Chondrocyte (in vitro differentiated cells): ENCODE measurements at regions not wholly inside any gene's neighbourhood (a gene's known extent, or its start where the extent isn't known, plus 50 kb on each side); places are given as distances from the start of the nearest gene placed in this dataset.

Source experiments
- DNase-seq: peaks from one replicate; pipeline ENCODE4 v3.0.0; 2021; ENCODE audit warnings: mixed read lengths, low spot score
- H3K27ac Mint-ChIP-seq: one replicate; pipeline ENCODE4 v1.8.0; 2021; ENCODE audit warnings: mild to moderate bottlenecking, moderate library complexity, mixed read lengths; ENCODE audit not compliant: unreplicated experiment
- H3K27me3 Mint-ChIP-seq: 2 replicates; pipeline ENCODE4 v1.8.0; 2021; ENCODE audit warnings: low read depth, mixed read lengths
- H3K36me3 Mint-ChIP-seq: 2 replicates; pipeline ENCODE4 v1.8.0; 2021; ENCODE audit warnings: low read depth, mixed read lengths
- H3K4me1 Mint-ChIP-seq: 2 replicates; pipeline ENCODE4 v1.8.0; 2021; ENCODE audit warnings: low read depth, mild to moderate bottlenecking, mixed read lengths
- H3K4me3 Mint-ChIP-seq: one replicate; pipeline ENCODE4 v1.8.0; 2021; ENCODE audit warnings: mild to moderate bottlenecking, moderate library complexity, mixed read lengths; ENCODE audit not compliant: unreplicated experiment
- H3K9me3 Mint-ChIP-seq: 2 replicates; pipeline ENCODE4 v1.8.0; 2021; ENCODE audit warnings: low read depth, mixed read lengths
- TF ChIP-seq, protein P1 (sequence below): fragments of 200-600 bp; sonication (generic); IDR thresholded peaks from 2 replicates; pipeline ENCODE4 v1.5.0; 2021; ENCODE audit warnings: antibody characterized with exemption, mild to moderate bottlenecking, moderate library complexity

DNA sequence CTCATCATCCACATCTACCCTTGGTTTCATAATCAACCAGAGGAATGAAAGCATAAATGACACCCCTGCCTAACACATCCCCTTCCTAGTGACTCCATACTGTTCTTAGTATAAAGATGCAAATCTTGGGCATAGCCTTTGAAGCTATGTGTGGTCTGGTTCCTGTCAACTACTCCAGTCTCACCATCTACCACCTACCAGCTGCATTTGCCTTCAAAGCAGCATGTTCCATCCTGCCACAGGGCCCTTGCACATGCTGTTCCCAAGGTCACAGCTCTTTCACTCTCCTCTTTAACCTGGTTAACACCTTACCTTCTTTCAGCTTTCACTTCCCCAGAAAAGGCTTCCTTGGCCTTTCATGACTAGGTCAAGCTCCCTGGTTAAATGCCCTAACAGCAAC is 62.3 kb upstream of the ARHGEF3 start:
- TF ChIP-seq, protein P1, sequence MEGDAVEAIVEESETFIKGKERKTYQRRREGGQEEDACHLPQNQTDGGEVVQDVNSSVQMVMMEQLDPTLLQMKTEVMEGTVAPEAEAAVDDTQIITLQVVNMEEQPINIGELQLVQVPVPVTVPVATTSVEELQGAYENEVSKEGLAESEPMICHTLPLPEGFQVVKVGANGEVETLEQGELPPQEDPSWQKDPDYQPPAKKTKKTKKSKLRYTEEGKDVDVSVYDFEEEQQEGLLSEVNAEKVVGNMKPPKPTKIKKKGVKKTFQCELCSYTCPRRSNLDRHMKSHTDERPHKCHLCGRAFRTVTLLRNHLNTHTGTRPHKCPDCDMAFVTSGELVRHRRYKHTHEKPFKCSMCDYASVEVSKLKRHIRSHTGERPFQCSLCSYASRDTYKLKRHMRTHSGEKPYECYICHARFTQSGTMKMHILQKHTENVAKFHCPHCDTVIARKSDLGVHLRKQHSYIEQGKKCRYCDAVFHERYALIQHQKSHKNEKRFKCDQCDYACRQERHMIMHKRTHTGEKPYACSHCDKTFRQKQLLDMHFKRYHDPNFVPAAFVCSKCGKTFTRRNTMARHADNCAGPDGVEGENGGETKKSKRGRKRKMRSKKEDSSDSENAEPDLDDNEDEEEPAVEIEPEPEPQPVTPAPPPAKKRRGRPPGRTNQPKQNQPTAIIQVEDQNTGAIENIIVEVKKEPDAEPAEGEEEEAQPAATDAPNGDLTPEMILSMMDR: no peak
- Mint-ChIP-seq H3K9me3 (no peaks in the 10 kb centered on the region), H3K27me3 (no peaks in the 10 kb centered on the region), H3K4me3 (no peak overlapping the region), H3K27ac (no peak overlapping the region), H3K4me1 (peaks cover 9% of the 10 kb centered on the region), H3K36me3 (no peaks in the 10 kb centered on the region)
- DNase-seq: no peak

DNA sequence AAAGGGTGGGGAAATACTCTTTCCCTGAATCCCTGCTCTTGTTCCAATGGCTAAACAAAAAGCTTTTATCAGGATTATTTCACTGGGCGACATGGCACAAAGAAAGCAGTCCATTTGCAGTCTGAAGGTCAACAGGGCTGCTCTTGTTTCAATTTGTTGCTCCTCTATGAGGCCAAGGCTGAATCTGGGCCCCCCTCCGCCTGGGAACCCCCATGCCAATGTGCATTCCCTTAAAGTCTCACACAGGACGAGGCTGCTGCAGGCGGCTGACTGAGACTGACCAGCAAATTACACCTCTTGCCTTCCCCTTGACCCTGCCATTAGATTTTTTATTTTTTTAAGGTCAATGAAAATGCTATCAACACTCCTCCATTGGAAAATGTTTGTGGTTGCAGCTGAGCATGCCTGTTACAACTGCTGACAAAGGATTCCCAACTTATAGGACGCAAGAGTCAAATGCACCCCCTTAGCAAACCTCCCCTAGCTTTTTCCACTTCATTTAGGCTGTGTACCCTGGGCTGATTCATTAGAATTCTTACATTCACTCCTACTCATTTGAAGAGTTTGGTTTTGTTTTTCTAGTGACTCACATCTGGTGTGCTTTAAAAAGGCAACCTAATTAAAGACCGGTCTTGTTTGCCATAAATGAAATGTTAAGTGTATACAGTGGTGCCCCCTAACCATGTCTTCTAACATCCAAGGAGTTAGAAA is 60.8 kb upstream of the ARHGEF3 start:
- no peak for DNase-seq
- Mint-ChIP-seq H3K9me3 (no peaks in the 10 kb centered on the region), H3K27ac (no peak overlapping the region), H3K27me3 (no peaks in the 10 kb centered on the region), H3K4me3 (no peak overlapping the region), H3K36me3 (no peaks in the 10 kb centered on the region), H3K4me1 (peaks cover 9% of the 10 kb centered on the region)
- TF ChIP-seq, protein P1: no peak

DNA sequence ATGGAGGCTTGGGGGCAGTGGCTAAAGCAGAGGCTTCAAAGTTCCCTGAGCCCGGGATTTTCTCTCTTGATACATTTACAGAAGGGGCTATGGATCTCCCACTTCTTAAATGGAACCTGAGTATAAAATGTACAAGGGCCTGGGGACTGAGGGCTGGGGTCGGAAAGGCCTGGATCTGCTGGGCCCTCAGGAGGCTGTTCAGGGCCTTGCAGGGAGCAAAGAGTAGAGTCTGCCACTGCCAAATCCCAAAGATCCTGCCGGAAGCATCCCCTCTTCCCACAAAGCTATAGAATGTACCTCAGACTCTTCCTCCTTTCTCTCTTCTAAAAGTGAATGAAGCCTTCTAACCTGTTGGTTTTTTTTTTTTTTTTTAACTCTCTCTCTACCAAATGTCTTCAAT is 59.8 kb upstream of the ARHGEF3 start:
- Mint-ChIP-seq H3K36me3 (no peaks in the 10 kb centered on the region), H3K27me3 (no peaks in the 10 kb centered on the region), H3K4me1 (peaks cover 9% of the 10 kb centered on the region), H3K27ac (no peak overlapping the region), H3K4me3 (no peak overlapping the region), H3K9me3 (no peaks in the 10 kb centered on the region)
- TF ChIP-seq, protein P1: no peak
- DNase-seq: no peak

DNA sequence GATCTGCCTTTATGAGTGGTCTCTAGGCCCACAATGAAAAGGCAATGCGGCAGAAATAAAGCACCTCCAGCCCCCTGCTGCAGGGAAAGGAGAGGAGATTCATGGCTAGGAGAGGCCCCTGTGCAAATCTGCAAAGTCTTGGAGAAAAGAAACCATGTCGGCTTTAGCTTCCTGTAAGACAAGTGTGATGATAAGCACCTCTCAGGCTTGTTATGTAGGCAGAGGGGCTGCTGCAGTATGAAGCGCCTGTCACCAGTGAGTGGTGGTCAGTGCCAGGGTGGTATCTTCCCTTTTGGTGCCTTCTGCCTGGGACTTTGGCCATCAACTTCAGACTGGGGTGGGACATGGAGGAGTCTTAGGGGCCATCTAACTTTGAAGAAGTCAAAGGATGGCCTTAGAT is 59.2 kb upstream of the ARHGEF3 start:
- Mint-ChIP-seq H3K27ac (no peak overlapping the region), H3K27me3 (no peaks in the 10 kb centered on the region), H3K4me3 (no peak overlapping the region), H3K36me3 (no peaks in the 10 kb centered on the region), H3K9me3 (no peaks in the 10 kb centered on the region), H3K4me1 (peaks cover 10% of the 10 kb centered on the region)
- no peak for DNase-seq
- TF ChIP-seq, protein P1: no peak

DNA sequence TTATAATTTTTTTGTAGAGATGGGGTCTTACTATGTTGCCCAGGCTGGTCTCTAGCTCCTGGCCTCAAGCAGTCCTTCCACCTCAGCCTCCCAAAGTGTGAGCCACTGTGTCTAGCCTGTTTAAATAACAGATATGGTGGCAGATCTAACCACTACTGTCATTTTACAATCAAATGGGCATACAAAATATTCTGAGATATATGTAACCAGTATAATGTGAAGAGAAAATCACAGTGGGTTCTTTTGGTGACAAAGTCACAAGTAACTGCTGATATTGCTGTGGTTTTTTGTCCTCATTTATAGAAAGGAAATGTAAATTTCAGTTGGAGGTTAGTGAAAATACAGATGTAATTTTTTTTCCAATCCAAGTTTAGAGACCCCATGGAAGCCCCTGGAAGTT is 58.6 kb upstream of the ARHGEF3 start:
- TF ChIP-seq, protein P1: no peak
- no peak for DNase-seq
- Mint-ChIP-seq H3K4me3 (no peak overlapping the region), H3K27me3 (no peaks in the 10 kb centered on the region), H3K9me3 (no peaks in the 10 kb centered on the region), H3K4me1 (peaks cover 12% of the 10 kb centered on the region), H3K27ac (no peak overlapping the region), H3K36me3 (no peaks in the 10 kb centered on the region)
